Smooth muscle cell (in vitro differentiated cells): ENCODE measurements at regions not wholly inside any gene's neighbourhood (a gene's known extent, or its start where the extent isn't known, plus 50 kb on each side); places are given as distances from the start of the nearest gene placed in this dataset.
A peak's percentile ranks its signal among the peaks of the same experiment; 100 is the strongest.

ENCODE experiments used
- DNase-seq: peaks from one replicate; lab custom pipeline; 2025; ENCODE audit not compliant: unreplicated experiment; lab: John Stamatoyannopoulos, UW
- H2AFZ ChIP-seq: fragments of 200-600 bp; sonication (generic); 2 replicates; pipeline ENCODE4 v1.6.0; 2016; ENCODE audit warnings: antibody characterized with exemption, low read depth, mild to moderate bottlenecking
- H3F3A ChIP-seq: fragments of 200-600 bp; sonication (generic); 2 replicates; pipeline ENCODE4 v1.6.0; 2017; ENCODE audit warnings: antibody characterized with exemption, low read depth
- H3K27ac ChIP-seq: fragments of 200-600 bp; sonication (generic); 2 replicates; pipeline ENCODE4 v1.5.1; 2016; ENCODE audit warnings: low read depth, mild to moderate bottlenecking
- H3K27me3 ChIP-seq: fragments of 200-600 bp; sonication (generic); 2 replicates; pipeline ENCODE4 v1.6.1; 2016; ENCODE audit warnings: low read depth, mild to moderate bottlenecking
- H3K36me3 ChIP-seq: fragments of 200-600 bp; sonication (generic); 2 replicates; pipeline ENCODE4 v1.5.1; 2016; ENCODE audit warnings: low read depth
- H3K4me1 ChIP-seq: fragments of 200-600 bp; sonication (generic); 2 replicates; pipeline ENCODE4 v1.5.1; 2016; ENCODE audit warnings: low read depth
- H3K4me2 ChIP-seq: fragments of 200-600 bp; sonication (generic); 2 replicates; pipeline ENCODE4 v1.6.0; 2016; ENCODE audit warnings: mild to moderate bottlenecking
- H3K4me3 ChIP-seq: fragments of 200-600 bp; sonication (generic); 2 replicates; pipeline ENCODE4 v1.5.1; 2016; ENCODE audit warnings: mild to moderate bottlenecking
- H3K79me2 ChIP-seq: fragments of 200-600 bp; sonication (generic); 2 replicates; pipeline ENCODE4 v1.6.0; 2016; ENCODE audit warnings: low read depth, mild to moderate bottlenecking
- H3K9ac ChIP-seq: fragments of 200-600 bp; sonication (generic); 2 replicates; pipeline ENCODE4 v1.6.0; 2016; ENCODE audit warnings: low read depth
- H3K9me3 ChIP-seq: fragments of 200-600 bp; sonication (generic); replicated peaks from 2 replicates; pipeline ENCODE4 v1.5.1; 2016; ENCODE audit warnings: low read depth
- H4K20me1 ChIP-seq: fragments of 200-600 bp; sonication (generic); 2 replicates; pipeline ENCODE4 v1.6.0; 2016; ENCODE audit warnings: low read depth
- CTCF ChIP-seq: fragments of 200-600 bp; sonication (generic); IDR thresholded peaks from 2 replicates; pipeline ENCODE4 v1.5.1; 2017; ENCODE audit warnings: borderline replicate concordance, mild to moderate bottlenecking, antibody characterized with exemption; ENCODE audit not compliant: insufficient read depth, poor library complexity, severe bottlenecking
- whole genome bisulfite sequencing: methylation state at CpG from one replicate; pipeline ENCODE4 v1.1.7; 2016; ENCODE audit warnings: low lambda C conversion rate; 5-methylcytosine and 5-hydroxymethylcytosine counted together

GRCh38 chr14:34103176-34103575, 152.3 kb upstream of the EGLN3 start:
- Histone ChIP-seq H3K4me2 (peak overlapping the region; percentile 43), H3K4me3 (no peak overlapping the region), H3K27ac (no peak overlapping the region), H3K9me3 (no peaks in the 10 kb centered on the region), H3F3A (peaks cover 5% of the 10 kb centered on the region), H3K79me2 (no peaks in the 10 kb centered on the region), H3K4me1 (peaks cover 25% of the 10 kb centered on the region), H3K27me3 (no peaks in the 10 kb centered on the region), H4K20me1 (no peaks in the 10 kb centered on the region), H3K9ac (no peak overlapping the region), H2AFZ (no peak overlapping the region), H3K36me3 (no peaks in the 10 kb centered on the region)
- DNase-seq, result no peak
- TF ChIP-seq CTCF, result no peak
- 35% methylated on average over 4 of the region's 4 CpGs for WGBS

GRCh38 chr14:34099635-34100034, 148.8 kb upstream of the EGLN3 start:
- Histone ChIP-seq H3K4me2 (no peak overlapping the region), H3K27me3 (no peaks in the 10 kb centered on the region), H2AFZ (peak overlapping the region; percentile 95), H3F3A (peaks cover 5% of the 10 kb centered on the region), H4K20me1 (no peaks in the 10 kb centered on the region), H3K4me3 (no peak overlapping the region), H3K4me1 (peaks cover 25% of the 10 kb centered on the region), H3K9me3 (no peaks in the 10 kb centered on the region), H3K27ac (no peak overlapping the region), H3K36me3 (no peaks in the 10 kb centered on the region), H3K9ac (no peak overlapping the region), H3K79me2 (no peaks in the 10 kb centered on the region)
- no peak for DNase-seq
- 80% methylated on average over 5 of the region's 5 CpGs for WGBS
- no peak for TF ChIP-seq CTCF

- Histone ChIP-seq H3K9ac (no peak overlapping the region), H2AFZ (peak overlapping the region; percentile 95), H3F3A (no peaks in the 10 kb centered on the region), H3K9me3 (no peaks in the 10 kb centered on the region), H3K4me1 (peaks cover 25% of the 10 kb centered on the region), H3K27ac (peak overlapping the region; percentile 80), H3K4me3 (no peak overlapping the region), H3K36me3 (no peaks in the 10 kb centered on the region), H3K27me3 (no peaks in the 10 kb centered on the region), H3K4me2 (no peak overlapping the region), H4K20me1 (no peaks in the 10 kb centered on the region), H3K79me2 (no peaks in the 10 kb centered on the region)
- no peak for DNase-seq
- no peak for TF ChIP-seq CTCF
Observed at GRCh38 chr14:34098985-34099349, 148.1 kb upstream of the EGLN3 start.

GRCh38 chr14:34098045-34098984, 147.4 kb upstream of the EGLN3 start:
- Histone ChIP-seq H3F3A (no peaks in the 10 kb centered on the region), H3K27me3 (no peaks in the 10 kb centered on the region), H3K36me3 (no peaks in the 10 kb centered on the region), H3K9ac (peak overlapping the region; percentile 46), H4K20me1 (no peaks in the 10 kb centered on the region), H3K9me3 (no peaks in the 10 kb centered on the region), H3K4me2 (peak overlapping the region; percentile 50), H3K27ac (peak overlapping the region; percentile 80), H3K4me1 (peaks cover 19% of the 10 kb centered on the region), H3K4me3 (no peak overlapping the region), H3K79me2 (no peaks in the 10 kb centered on the region), H2AFZ (peak overlapping the region; percentile 95)
- DNase-seq, result peak; percentile 5
- 34% methylated on average over 8 of the region's 8 CpGs for WGBS
- peak; percentile 73 for TF ChIP-seq CTCF
